ENCODE measurements at regions not wholly inside any gene's neighbourhood (a gene's known extent, or its start where the extent isn't known, plus 50 kb on each side); places are given as distances from the start of the nearest gene placed in this dataset.

GRCh38 chr7:67380326-67380725 lies 383.7 kb downstream of the TYW1 start:
- Histone ChIP-seq H3K27ac (ENCODE audit: extremely low read depth, low read depth, low read length) (no peak overlapping the region), H3K4me1 (ENCODE audit: control insufficient read depth, insufficient read depth, low read length) (no peaks in the 10 kb centered on the region), H3K9me3 (ENCODE audit: control insufficient read depth, insufficient read depth, low read depth, low read length) (no peaks in the 10 kb centered on the region), H3K36me3 (ENCODE audit: control insufficient read depth in 2 of 2, insufficient read depth in 1 of 2, low read length in 2 of 2) (no peaks in the 10 kb centered on the region), H3K4me3 (ENCODE audit: low read depth, low read length) (no peak overlapping the region)
- ChIA-PET POLR2A (no interaction called here), CTCF (interaction anchor here (2.2 kb wide), 1 partner anchor 9 kb away, joined by 7 read pairs; no protein-coding TSS in a partner anchor)
- TF ChIP-seq KLF10 (tag by site-specific recombination; IDR thresholded peaks at IDR 0.05) (no peak), AEBP2 (tag by site-specific recombination; IDR thresholded peaks at IDR 0.05; ENCODE audit: borderline replicate concordance) (no peak)

DNA sequence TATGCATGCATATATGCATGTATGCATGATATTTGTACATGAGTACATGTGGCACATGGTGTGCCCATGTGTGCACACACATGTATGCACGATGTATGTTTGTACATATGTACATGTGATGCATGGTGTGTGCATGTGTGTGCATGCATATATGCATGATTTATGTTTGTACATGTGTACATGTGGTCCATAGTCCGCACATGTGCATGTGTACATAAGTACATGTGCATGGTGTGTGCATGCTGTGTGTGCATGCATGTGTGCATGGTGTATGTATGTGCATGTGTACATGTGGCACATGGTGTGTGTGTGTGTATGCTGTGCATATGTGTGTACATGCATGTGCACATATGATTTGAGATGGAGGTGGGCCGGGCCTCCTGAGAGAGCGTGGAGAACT lies 384.2 kb downstream of the TYW1 start:
- TF ChIP-seq ZNF670 (tag by site-specific recombination; IDR thresholded peaks at IDR 0.05; ENCODE audit: low read depth) (no peak), ZNF350 (tag by site-specific recombination; IDR thresholded peaks at IDR 0.05) (no peak), KLF7 (tag by site-specific recombination; IDR thresholded peaks at IDR 0.05; ENCODE audit: borderline replicate concordance) (no peak), PRDM4 (tag by site-specific recombination; IDR thresholded peaks at IDR 0.05) (no peak), ZNF239 (tag by site-specific recombination; IDR thresholded peaks at IDR 0.05) (no peak), GLI2 (tag by site-specific recombination; IDR thresholded peaks at IDR 0.05; ENCODE audit: borderline replicate concordance, low read depth) (no peak), GLI4 (tag by site-specific recombination; IDR thresholded peaks at IDR 0.05) (no peak), ZIC2 (tag by site-specific recombination; IDR thresholded peaks at IDR 0.05) (no peak), ZNF664 (tag by site-specific recombination; IDR thresholded peaks at IDR 0.05) (no peak), OSR2 (tag by site-specific recombination; IDR thresholded peaks at IDR 0.05) (no peak), ZNF768 (tag by site-specific recombination; IDR thresholded peaks at IDR 0.05) (no peak), MYNN (tag by site-specific recombination; IDR thresholded peaks at IDR 0.05; ENCODE audit: borderline replicate concordance) (no peak), ZNF341 (tag by site-specific recombination; IDR thresholded peaks at IDR 0.05; ENCODE audit: low read depth) (no peak), ZNF629 (tag by site-specific recombination; IDR thresholded peaks at IDR 0.05) (no peak)
- TF ChIP-seq, protein P1, sequence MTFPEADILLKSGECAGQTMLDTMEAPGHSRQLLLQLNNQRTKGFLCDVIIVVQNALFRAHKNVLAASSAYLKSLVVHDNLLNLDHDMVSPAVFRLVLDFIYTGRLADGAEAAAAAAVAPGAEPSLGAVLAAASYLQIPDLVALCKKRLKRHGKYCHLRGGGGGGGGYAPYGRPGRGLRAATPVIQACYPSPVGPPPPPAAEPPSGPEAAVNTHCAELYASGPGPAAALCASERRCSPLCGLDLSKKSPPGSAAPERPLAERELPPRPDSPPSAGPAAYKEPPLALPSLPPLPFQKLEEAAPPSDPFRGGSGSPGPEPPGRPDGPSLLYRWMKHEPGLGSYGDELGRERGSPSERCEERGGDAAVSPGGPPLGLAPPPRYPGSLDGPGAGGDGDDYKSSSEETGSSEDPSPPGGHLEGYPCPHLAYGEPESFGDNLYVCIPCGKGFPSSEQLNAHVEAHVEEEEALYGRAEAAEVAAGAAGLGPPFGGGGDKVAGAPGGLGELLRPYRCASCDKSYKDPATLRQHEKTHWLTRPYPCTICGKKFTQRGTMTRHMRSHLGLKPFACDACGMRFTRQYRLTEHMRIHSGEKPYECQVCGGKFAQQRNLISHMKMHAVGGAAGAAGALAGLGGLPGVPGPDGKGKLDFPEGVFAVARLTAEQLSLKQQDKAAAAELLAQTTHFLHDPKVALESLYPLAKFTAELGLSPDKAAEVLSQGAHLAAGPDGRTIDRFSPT (tag by site-specific recombination; IDR thresholded peaks at IDR 0.05), result no peak
- Histone ChIP-seq H3K36me3 (ENCODE audit: control insufficient read depth in 2 of 2, insufficient read depth in 1 of 2, low read length in 2 of 2) (no peaks in the 10 kb centered on the region), H3K9me3 (ENCODE audit: control insufficient read depth, insufficient read depth, low read depth, low read length) (no peaks in the 10 kb centered on the region), H3K27ac (ENCODE audit: extremely low read depth, low read depth, low read length) (no peak overlapping the region), H3K4me1 (ENCODE audit: control insufficient read depth, insufficient read depth, low read length) (no peaks in the 10 kb centered on the region), H3K4me3 (ENCODE audit: low read depth, low read length) (no peak overlapping the region)
- CTCF ChIA-PET, result interaction anchor here (1.7 kb wide), 1 partner anchor 9 kb away, joined by 8 read pairs; no protein-coding TSS in a partner anchor
- POLR2A ChIA-PET, result no interaction called here

DNA sequence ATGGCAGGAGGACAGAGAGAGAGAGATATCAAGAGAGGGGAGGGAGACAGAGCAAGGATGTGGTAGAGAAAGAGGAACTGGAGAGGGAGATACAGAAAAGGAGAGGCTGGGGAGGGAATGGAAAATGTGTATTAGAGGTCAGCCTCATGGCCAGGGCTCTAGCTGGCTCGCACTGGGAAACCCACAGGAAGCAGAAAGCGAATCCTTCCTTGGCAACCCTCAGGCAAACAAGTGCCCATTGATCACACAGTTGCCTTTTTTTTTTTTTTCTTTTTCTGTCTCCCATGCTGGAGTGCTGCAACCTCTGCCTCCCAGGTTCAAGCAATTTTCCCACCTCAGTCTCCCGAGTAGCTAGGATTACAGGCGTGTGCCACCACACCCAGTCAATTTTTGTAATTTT lies 391.2 kb downstream of the TYW1 start:
- Histone ChIP-seq H3K4me1 (ENCODE audit: control insufficient read depth, insufficient read depth, low read length) (no peaks in the 10 kb centered on the region), H3K4me3 (ENCODE audit: low read depth, low read length) (no peak overlapping the region), H3K9me3 (ENCODE audit: control insufficient read depth, insufficient read depth, low read depth, low read length) (no peaks in the 10 kb centered on the region), H3K27ac (ENCODE audit: extremely low read depth, low read depth, low read length) (no peak overlapping the region), H3K36me3 (ENCODE audit: control insufficient read depth in 2 of 2, insufficient read depth in 1 of 2, low read length in 2 of 2) (no peaks in the 10 kb centered on the region)
- CTCF ChIA-PET, result interaction anchor here (0.8 to 1.5 kb wide), 2 partner anchors 9 kb away, joined by 3 read pairs; no protein-coding TSS in a partner anchor
- POLR2A ChIA-PET, result no interaction called here
- TF ChIP-seq ZNF560 (tag by site-specific recombination; IDR thresholded peaks at IDR 0.05; ENCODE audit: borderline replicate concordance) (no peak), ZNF394 (tag by site-specific recombination; IDR thresholded peaks at IDR 0.05; ENCODE audit: borderline replicate concordance) (no peak), ZNF610 (tag by site-specific recombination; IDR thresholded peaks at IDR 0.05; ENCODE audit: borderline replicate concordance) (no peak), ZNF658 (tag by site-specific recombination; IDR thresholded peaks at IDR 0.05) (no peak)
- TF ChIP-seq, protein P2, sequence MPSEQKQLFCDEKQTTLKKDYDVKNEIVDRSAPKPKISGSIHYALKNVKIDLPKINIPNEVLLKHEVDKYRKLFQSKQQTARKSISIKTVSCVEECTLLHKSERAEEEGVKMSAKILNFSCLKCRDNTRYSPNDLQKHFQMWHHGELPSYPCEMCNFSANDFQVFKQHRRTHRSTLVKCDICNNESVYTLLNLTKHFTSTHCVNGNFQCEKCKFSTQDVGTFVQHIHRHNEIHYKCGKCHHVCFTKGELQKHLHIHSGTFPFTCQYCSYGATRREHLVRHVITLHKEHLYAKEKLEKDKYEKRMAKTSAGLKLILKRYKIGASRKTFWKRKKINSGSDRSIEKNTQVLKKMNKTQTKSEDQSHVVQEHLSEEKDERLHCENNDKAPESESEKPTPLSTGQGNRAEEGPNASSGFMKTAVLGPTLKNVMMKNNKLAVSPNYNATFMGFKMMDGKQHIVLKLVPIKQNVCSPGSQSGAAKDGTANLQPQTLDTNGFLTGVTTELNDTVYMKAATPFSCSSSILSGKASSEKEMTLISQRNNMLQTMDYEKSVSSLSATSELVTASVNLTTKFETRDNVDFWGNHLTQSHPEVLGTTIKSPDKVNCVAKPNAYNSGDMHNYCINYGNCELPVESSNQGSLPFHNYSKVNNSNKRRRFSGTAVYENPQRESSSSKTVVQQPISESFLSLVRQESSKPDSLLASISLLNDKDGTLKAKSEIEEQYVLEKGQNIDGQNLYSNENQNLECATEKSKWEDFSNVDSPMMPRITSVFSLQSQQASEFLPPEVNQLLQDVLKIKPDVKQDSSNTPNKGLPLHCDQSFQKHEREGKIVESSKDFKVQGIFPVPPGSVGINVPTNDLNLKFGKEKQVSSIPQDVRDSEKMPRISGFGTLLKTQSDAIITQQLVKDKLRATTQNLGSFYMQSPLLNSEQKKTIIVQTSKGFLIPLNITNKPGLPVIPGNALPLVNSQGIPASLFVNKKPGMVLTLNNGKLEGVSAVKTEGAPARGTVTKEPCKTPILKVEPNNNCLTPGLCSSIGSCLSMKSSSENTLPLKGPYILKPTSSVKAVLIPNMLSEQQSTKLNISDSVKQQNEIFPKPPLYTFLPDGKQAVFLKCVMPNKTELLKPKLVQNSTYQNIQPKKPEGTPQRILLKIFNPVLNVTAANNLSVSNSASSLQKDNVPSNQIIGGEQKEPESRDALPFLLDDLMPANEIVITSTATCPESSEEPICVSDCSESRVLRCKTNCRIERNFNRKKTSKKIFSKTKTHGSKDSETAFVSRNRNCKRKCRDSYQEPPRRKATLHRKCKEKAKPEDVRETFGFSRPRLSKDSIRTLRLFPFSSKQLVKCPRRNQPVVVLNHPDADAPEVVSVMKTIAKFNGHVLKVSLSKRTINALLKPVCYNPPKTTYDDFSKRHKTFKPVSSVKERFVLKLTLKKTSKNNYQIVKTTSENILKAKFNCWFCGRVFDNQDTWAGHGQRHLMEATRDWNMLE (tag by site-specific recombination; conservative IDR thresholded peaks at IDR 0.05; ENCODE audit: low read depth), result no peak

All from HEK293 (cell line).